H9 (cell line): ENCODE measurements at regions not wholly inside any gene's neighbourhood (a gene's known extent, or its start where the extent isn't known, plus 50 kb on each side); places are given as distances from the start of the nearest gene placed in this dataset.

ENCODE experiments used
- DNase-seq: peaks from one replicate; pipeline ENCODE4 v3.0.0-alpha.2; 2017
- H2AFZ ChIP-seq: one replicate; pipeline ENCODE4 v1.6.1; 2013; ENCODE audit warnings: mild to moderate bottlenecking, low read length, control low read depth, moderate library complexity
- H2AK5ac ChIP-seq: 2 replicates; pipeline ENCODE4 v1.6.1; 2013; ENCODE audit warnings: low read length, control low read depth, mixed read lengths; ENCODE audit not compliant: insufficient read length
- H2BK120ac ChIP-seq: one replicate; pipeline ENCODE4 v1.6.1; 2013; ENCODE audit warnings: low read depth, mild to moderate bottlenecking, low read length, control low read depth, inconsistent platforms; ENCODE audit not compliant: poor library complexity, severe bottlenecking
- H2BK12ac ChIP-seq: 2 replicates; pipeline ENCODE4 v1.6.1; 2013; ENCODE audit warnings: low read length, control low read depth, mixed read lengths, low read depth; ENCODE audit not compliant: insufficient read length
- H2BK15ac ChIP-seq: 2 replicates; pipeline ENCODE4 v1.6.1; 2013; ENCODE audit warnings: low read depth, low read length, control low read depth
- H2BK20ac ChIP-seq: one replicate; pipeline ENCODE4 v1.6.1; 2013; ENCODE audit warnings: low read depth, mild to moderate bottlenecking, low read length, control low read depth, inconsistent platforms; ENCODE audit not compliant: poor library complexity, severe bottlenecking
- H2BK5ac ChIP-seq: 2 replicates; pipeline ENCODE4 v1.6.1; 2013; ENCODE audit warnings: low read length, control low read depth, mixed read lengths; ENCODE audit not compliant: insufficient read length
- H3K14ac ChIP-seq: 2 replicates; pipeline ENCODE4 v1.6.1; 2013; ENCODE audit warnings: low read length, control low read depth; ENCODE audit not compliant: insufficient read depth
- H3K18ac ChIP-seq: 2 replicates; pipeline ENCODE4 v1.6.1; 2013; ENCODE audit warnings: low read depth, mild to moderate bottlenecking, mixed read lengths, low read length, control low read depth; ENCODE audit not compliant: insufficient read length
- H3K23ac ChIP-seq: 2 replicates; pipeline ENCODE4 v1.6.1; 2013; ENCODE audit warnings: low read length, control low read depth, mixed read lengths, low read depth; ENCODE audit not compliant: insufficient read length
- H3K23me2 ChIP-seq: 2 replicates; pipeline ENCODE4 v1.6.1; 2013; ENCODE audit warnings: low read depth, mild to moderate bottlenecking, mixed read lengths, low read length, control low read depth; ENCODE audit not compliant: insufficient read length, poor library complexity, severe bottlenecking
- H3K27ac ChIP-seq: 2 replicates; pipeline ENCODE4 v1.5.1; 2013; ENCODE audit warnings: low read length, control low read depth, mixed read lengths, low read depth; ENCODE audit not compliant: insufficient read length
- H3K27me3 ChIP-seq: 2 replicates; pipeline ENCODE4 v1.6.1; 2013; ENCODE audit warnings: low read length, control low read depth, inconsistent platforms; ENCODE audit not compliant: insufficient read depth
- H3K4ac ChIP-seq: 2 replicates; pipeline ENCODE4 v1.6.1; 2013; ENCODE audit warnings: low read depth, mild to moderate bottlenecking, control low read depth, inconsistent platforms, low read length, moderate library complexity
- H3K4me1 ChIP-seq: 2 replicates; pipeline ENCODE4 v1.6.1; 2013; ENCODE audit warnings: low read length, control low read depth, inconsistent platforms; ENCODE audit not compliant: insufficient read depth
- H3K4me2 ChIP-seq: 2 replicates; pipeline ENCODE4 v1.6.1; 2013; ENCODE audit warnings: low read length, control low read depth, mixed read lengths; ENCODE audit not compliant: insufficient read length, insufficient read depth
- H3K56ac ChIP-seq: 2 replicates; pipeline ENCODE4 v1.6.1; 2013; ENCODE audit warnings: low read depth, mild to moderate bottlenecking, mixed read lengths, low read length, control low read depth; ENCODE audit not compliant: insufficient read length
- H3K79me1 ChIP-seq: 2 replicates; pipeline ENCODE4 v1.6.1; 2013; ENCODE audit warnings: low read depth, mild to moderate bottlenecking, moderate library complexity, low read length, control low read depth, inconsistent platforms; ENCODE audit not compliant: insufficient read depth, poor library complexity, severe bottlenecking
- H3K79me2 ChIP-seq: 2 replicates; pipeline ENCODE4 v1.6.1; 2013; ENCODE audit warnings: low read length, control low read depth, inconsistent platforms; ENCODE audit not compliant: insufficient read depth
- H3K9ac ChIP-seq: 2 replicates; pipeline ENCODE4 v1.6.1; 2013; ENCODE audit warnings: low read length, control low read depth, mixed read lengths; ENCODE audit not compliant: insufficient read length; ENCODE audit errors: extremely low read depth
- H3K9me3 ChIP-seq: one replicate; pipeline ENCODE4 v1.6.1; 2013; ENCODE audit warnings: low read depth, low read length, inconsistent platforms; ENCODE audit not compliant: control insufficient read depth
- H3T11ph ChIP-seq: one replicate; pipeline ENCODE4 v1.6.1; 2013; ENCODE audit warnings: mild to moderate bottlenecking, low read length, control low read depth, inconsistent platforms
- H4K20me1 ChIP-seq: one replicate; pipeline ENCODE4 v1.6.1; 2013; ENCODE audit not compliant: control insufficient read depth, insufficient read length, insufficient read depth
- H4K5ac ChIP-seq: 2 replicates; pipeline ENCODE4 v1.6.1; 2013; ENCODE audit warnings: low read depth, mild to moderate bottlenecking, mixed read lengths, low read length, control low read depth; ENCODE audit not compliant: insufficient read length
- H4K8ac ChIP-seq: replicated peaks from 2 replicates; pipeline ENCODE4 v1.6.1; 2013; ENCODE audit warnings: low read length, control low read depth, mixed read lengths, low read depth; ENCODE audit not compliant: insufficient read length
- H4K91ac ChIP-seq: 2 replicates; pipeline ENCODE4 v1.6.1; 2013; ENCODE audit warnings: low read depth, mild to moderate bottlenecking, moderate library complexity, mixed read lengths, low read length, control low read depth; ENCODE audit not compliant: insufficient read length
- H3K27ac Mint-ChIP-seq, 3 experiments: 2 replicates in 2 of 3; 3 replicates in 1 of 3; pipeline ENCODE4 v1.8.0; 2020 to 2021; ENCODE audit warnings: mixed read lengths in 3 of 3, mild to moderate bottlenecking in 1 of 3, moderate library complexity in 1 of 3
- H3K27me3 Mint-ChIP-seq: 2 replicates; pipeline ENCODE4 v1.8.0; 2021; ENCODE audit warnings: low read depth, mild to moderate bottlenecking, moderate library complexity, mixed read lengths
- H3K36me3 Mint-ChIP-seq, 3 experiments: 2 replicates in 2 of 3; 3 replicates in 1 of 3; pipeline ENCODE4 v1.8.0; 2020 to 2021; ENCODE audit warnings: low read depth in 3 of 3, mixed read lengths in 3 of 3; ENCODE audit not compliant: insufficient read depth in 1 of 3
- H3K4me1 Mint-ChIP-seq, 2 experiments: 2 replicates each; pipeline ENCODE4 v1.8.0; 2020; ENCODE audit warnings: mixed read lengths in 2 of 2
- H3K4me3 Mint-ChIP-seq, 2 experiments: 2 replicates in 1 of 2; 3 replicates in 1 of 2; pipeline ENCODE4 v1.8.0; 2020 to 2021; ENCODE audit warnings: mild to moderate bottlenecking in 2 of 2, mixed read lengths in 2 of 2, moderate library complexity in 1 of 2
- H3K9me3 Mint-ChIP-seq, 2 experiments: 2 replicates in 1 of 2; 3 replicates in 1 of 2; pipeline ENCODE4 v1.8.0; 2020; ENCODE audit warnings: mild to moderate bottlenecking in 2 of 2, mixed read lengths in 2 of 2, moderate library complexity in 1 of 2
- CTCF ChIP-seq: fragments of 200-600 bp; sonication (generic); conservative IDR thresholded peaks from 3 replicates; pipeline ENCODE4 v1.8.0; 2021; ENCODE audit warnings: antibody characterized with exemption, mild to moderate bottlenecking
- WGBS: extraction: QIAGEN DNeasy Blood & Tissue Kit; methylation state at CpG from one replicate; pipeline ENCODE4 v1.1.7; 2013; ENCODE audit warnings: missing lambda C conversion rate, low lambda C conversion rate, mixed read lengths; ENCODE audit not compliant: insufficient read length; ENCODE audit errors: extremely low coverage; 5-methylcytosine and 5-hydroxymethylcytosine counted together

- Mint-ChIP-seq H3K27me3 (no peaks in the 10 kb centered on the region), H3K4me1 (peaks cover 0 to 3% of the 10 kb centered on the region in 2 experiments; a peak in 1 of 4 replicates), H3K27ac (no peak overlapping the region), H3K36me3 (no peaks in the 10 kb centered on the region), H3K9me3 (no peaks in the 10 kb centered on the region), H3K4me3 (no peak overlapping the region)
- Histone ChIP-seq H4K8ac (no peak overlapping the region), H2AK5ac (no peak overlapping the region), H3K9ac (no peak overlapping the region), H3K23me2 (no peaks in the 10 kb centered on the region), H2BK120ac (no peak overlapping the region), H4K5ac (no peak overlapping the region), H3K4me2 (no peak overlapping the region), H2AFZ (no peak overlapping the region), H3K4me1 (no peaks in the 10 kb centered on the region), H3K27ac (no peak overlapping the region), H3K27me3 (no peaks in the 10 kb centered on the region), H2BK12ac (no peak overlapping the region), H3K4ac (no peak overlapping the region), H4K20me1 (no peaks in the 10 kb centered on the region), H3K14ac (no peak overlapping the region), H3T11ph (no peak overlapping the region), H3K18ac (no peak overlapping the region), H4K91ac (no peak overlapping the region), H3K79me2 (no peaks in the 10 kb centered on the region), H3K23ac (no peak overlapping the region), H3K79me1 (no peaks in the 10 kb centered on the region), H3K56ac (no peak overlapping the region), H2BK20ac (no peak overlapping the region), H2BK15ac (no peak overlapping the region), H3K9me3 (no peaks in the 10 kb centered on the region), H2BK5ac (no peak overlapping the region)
- no peak for DNase-seq
- WGBS, result no CpG with 5 or more reads among the region's 5 CpGs
- TF ChIP-seq CTCF, result no peak
These were observed 141.2 kb upstream of the KIF5B start for GRCh38 chr10:32197423-32197822.
